HepG2 (cell line): ENCODE measurements at regions not wholly inside any gene's neighbourhood (a gene's known extent, or its start where the extent isn't known, plus 50 kb on each side); places are given as distances from the start of the nearest gene placed in this dataset.

Experiments
- ATAC-seq: fragments of 200-7000 bp; cut with Tn5 transposase; 3 replicates; pipeline ENCODE4 v1.9.1; 2020; ENCODE audit warnings: mild to moderate bottlenecking, moderate library complexity
- BruUV-seq: library from RNA; stranded (reverse); fragments of 400-500 nt; replicated peaks from 2 replicates; lab custom pipeline; 2021; lab: Mats Ljungman, UMichigan
- CTCF ChIA-PET: fragments of 300-600 bp; formaldehyde crosslinking; extraction: SDS; loops from one replicate; lab custom pipeline; 2021; ENCODE audit warnings: low total read pairs, inconsistent platforms, low intra/inter-chr PET ratio; lab: Yijun Ruan, JAX
- POLR2A ChIA-PET: fragments of 350-600 bp; sonication (Branson Sonifier 250); formaldehyde crosslinking; loops from one replicate; lab custom pipeline; 2020; ENCODE audit warnings: antibody characterized with exemption, inconsistent platforms; lab: Yijun Ruan, JAX
- DNase-seq: peaks from one replicate; pipeline ENCODE4 v3.0.0-alpha.2; 2015; ENCODE audit warnings: low spot score
- FAIRE-seq: peaks from 3 replicates; lab custom pipeline; 2011; peaks lifted over from hg19 to GRCh38; lab: Jason Lieb, UNC
- H2AFZ ChIP-seq: one replicate; pipeline ENCODE4 v1.6.1; 2011; ENCODE audit warnings: low read length, inconsistent platforms
- H3K27ac ChIP-seq: fragments of 300-600 bp; 3 replicates; pipeline ENCODE4 v1.8.0; 2011; ENCODE audit warnings: mixed run types, mild to moderate bottlenecking, mixed read lengths, low read length, inconsistent platforms; ENCODE audit not compliant: insufficient read depth; ENCODE audit errors: extremely low read length
- H3K27me3 ChIP-seq, 2 experiments: fragments of 200-600 bp in 1 of 2; 2 replicates in 1 of 2; 3 replicates in 1 of 2; pipeline versions ENCODE4 v1.6.0 to v1.8.0; 2011; ENCODE audit warnings: low read length in 2 of 2, mild to moderate bottlenecking in 2 of 2, moderate library complexity in 2 of 2, inconsistent platforms in 1 of 2; ENCODE audit not compliant: insufficient read depth in 2 of 2, control insufficient read depth in 1 of 2
- H3K36me3 ChIP-seq, 2 experiments: fragments of 200-600 bp in 1 of 2; replicated peaks in 1 of 2; 2 replicates in 1 of 2; 3 replicates in 1 of 2; pipeline versions ENCODE4 v1.5.1 to v1.8.0; 2011; ENCODE audit warnings: low read length in 2 of 2, inconsistent platforms in 1 of 2; ENCODE audit not compliant: insufficient read depth in 2 of 2, control insufficient read depth in 1 of 2
- H3K4me1 ChIP-seq: 2 replicates; pipeline ENCODE4 v1.5.1; 2012; ENCODE audit warnings: low read length, inconsistent platforms; ENCODE audit not compliant: insufficient read depth
- H3K4me2 ChIP-seq: 2 replicates; pipeline ENCODE4 v1.6.0; 2011; ENCODE audit warnings: low read depth, low read length, inconsistent platforms
- H3K4me3 ChIP-seq, 3 experiments: fragments of 200-600 bp in 1 of 3; sonication (generic), shearing (Covaris generic) in 1 of 3; replicated peaks in 1 of 3; 2 replicates each; pipeline ENCODE4 v1.5.1; 2011 to 2016; ENCODE audit warnings: low read length in 3 of 3, inconsistent platforms in 2 of 3, low read depth in 2 of 3, mild to moderate bottlenecking in 2 of 3, control low read depth in 1 of 3, mixed read lengths in 1 of 3; ENCODE audit not compliant: insufficient read depth in 1 of 3
- H3K79me2 ChIP-seq: one replicate; pipeline ENCODE4 v1.6.1; 2011; ENCODE audit warnings: low read length, inconsistent platforms; ENCODE audit not compliant: insufficient read depth
- H3K9ac ChIP-seq: 2 replicates; pipeline ENCODE4 v1.6.0; 2011; ENCODE audit warnings: mild to moderate bottlenecking, low read depth, low read length, inconsistent platforms; ENCODE audit not compliant: insufficient read depth
- H3K9me3 ChIP-seq: 2 replicates; pipeline ENCODE4 v1.5.1; 2012; ENCODE audit warnings: mild to moderate bottlenecking, low read length
- H4K20me1 ChIP-seq: 2 replicates; pipeline ENCODE4 v1.6.0; 2011; ENCODE audit warnings: inconsistent platforms, mild to moderate bottlenecking, low read length, moderate library complexity; ENCODE audit not compliant: insufficient read depth
- ATF4 ChIP-seq, 2 experiments: fragments of 450-650 bp in 1 of 2; sonication (generic) in 1 of 2; formaldehyde crosslinking; IDR thresholded peaks; 2 replicates each; pipeline versions ENCODE4 v1.5.0 to v1.8.0; 2020 to 2022; ENCODE audit warnings: mild to moderate bottlenecking in 1 of 2, missing genetic modification reagents in 1 of 2
- ATF7 ChIP-seq, 2 experiments: fragments of 450-650 bp in 1 of 2; sonication (generic) in 1 of 2; formaldehyde crosslinking in 1 of 2; IDR thresholded peaks; 2 replicates each; pipeline versions ENCODE4 v1.4.0 to v1.6.1; 2016 to 2020; ENCODE audit warnings: antibody characterized with exemption in 1 of 2, mild to moderate bottlenecking in 1 of 2, missing genetic modification reagents in 1 of 2
- BRD4 ChIP-seq: sonication (generic); formaldehyde crosslinking; IDR thresholded peaks from 2 replicates; pipeline ENCODE4 v1.4.0; 2020; ENCODE audit warnings: missing genetic modification reagents
- CC2D1A ChIP-seq: sonication (generic); formaldehyde crosslinking; IDR thresholded peaks from 2 replicates; pipeline ENCODE4 v1.8.1; 2023; ENCODE audit warnings: mild to moderate bottlenecking, missing genetic modification reagents
- FIP1L1 ChIP-seq: fragments of 200-400 bp; formaldehyde crosslinking; IDR thresholded peaks from 2 replicates; pipeline ENCODE4 v1.6.1; 2018; ENCODE audit warnings: low read depth, mild to moderate bottlenecking, low read length, moderate library complexity, borderline replicate concordance; ENCODE audit not compliant: insufficient read depth
- HHEX ChIP-seq: IDR thresholded peaks from 2 replicates; pipeline ENCODE4 v1.6.1; 2016; ENCODE audit warnings: control low read depth
- HMGA1 ChIP-seq: sonication (generic); formaldehyde crosslinking; conservative IDR thresholded peaks from 2 replicates; pipeline ENCODE4 v1.4.0; 2020; ENCODE audit warnings: missing genetic modification reagents
- HNF4A ChIP-seq: sonication (generic); formaldehyde crosslinking; IDR thresholded peaks from 2 replicates; pipeline ENCODE4 v1.4.0; 2020; ENCODE audit warnings: missing genetic modification reagents
- MATR3 ChIP-seq: sonication (generic); formaldehyde crosslinking; IDR thresholded peaks from 2 replicates; pipeline ENCODE4 v1.4.0; 2020; ENCODE audit warnings: missing genetic modification reagents
- PCBP1 ChIP-seq: fragments of 200-400 bp; formaldehyde crosslinking; IDR thresholded peaks from 2 replicates; pipeline ENCODE4 v1.6.1; 2017; ENCODE audit warnings: mild to moderate bottlenecking, low read depth, low read length, borderline replicate concordance
- THAP8 ChIP-seq: sonication (generic); formaldehyde crosslinking; IDR thresholded peaks from 2 replicates; pipeline ENCODE4 v1.5.1; 2020; ENCODE audit warnings: missing genetic modification reagents, mild to moderate bottlenecking, borderline replicate concordance
- TRIM24 ChIP-seq: sonication (generic); formaldehyde crosslinking; IDR thresholded peaks from 2 replicates; pipeline ENCODE4 v1.8.0; 2022; ENCODE audit warnings: mild to moderate bottlenecking, missing genetic modification reagents
- ZBTB8A ChIP-seq: sonication (generic); formaldehyde crosslinking; IDR thresholded peaks from 2 replicates; pipeline ENCODE4 v1.4.0; 2020; ENCODE audit warnings: mild to moderate bottlenecking, low read depth, missing genetic modification reagents, borderline replicate concordance
- ZNF207 ChIP-seq: fragments of 450-650 bp; IDR thresholded peaks from 2 replicates; pipeline ENCODE4 v1.6.1; 2016; ENCODE audit warnings: antibody characterized with exemption, borderline replicate concordance
- ZNF317 ChIP-seq: sonication (generic); formaldehyde crosslinking; IDR thresholded peaks from 2 replicates; pipeline ENCODE4 v1.5.0; 2020; ENCODE audit warnings: mild to moderate bottlenecking, missing genetic modification reagents
- ZNF775 ChIP-seq: sonication (generic); formaldehyde crosslinking; IDR thresholded peaks from 2 replicates; pipeline ENCODE4 v1.4.0; 2020; ENCODE audit warnings: missing genetic modification reagents, mild to moderate bottlenecking, moderate library complexity, borderline replicate concordance
- WGBS: methylation state at CpG from one replicate; pipeline ENCODE4 v1.1.6; 2017; ENCODE audit warnings: low lambda C conversion rate; 5-methylcytosine and 5-hydroxymethylcytosine counted together
- in situ Hi-C: cut with HindIII; loops from 2 replicates; pipeline ENCODE4 v1.10.0; 2017; ENCODE audit warnings: low pct_unique_long_range_greater_than_20kb; ENCODE audit not compliant: extremely low pct_ligation_motif_present
- intact Hi-C: fragments of 100-400 bp; cut with micrococcal nuclease; formaldehyde crosslinking; loops from one replicate; pipeline ENCODE4 v1.10.0; 2022; ENCODE audit not compliant: unreplicated experiment
- TF ChIP-seq, protein P1 (sequence below): sonication (generic); formaldehyde crosslinking; IDR thresholded peaks from 2 replicates; pipeline ENCODE4 v1.4.0; 2020; ENCODE audit warnings: mild to moderate bottlenecking, missing genetic modification reagents

DNA sequence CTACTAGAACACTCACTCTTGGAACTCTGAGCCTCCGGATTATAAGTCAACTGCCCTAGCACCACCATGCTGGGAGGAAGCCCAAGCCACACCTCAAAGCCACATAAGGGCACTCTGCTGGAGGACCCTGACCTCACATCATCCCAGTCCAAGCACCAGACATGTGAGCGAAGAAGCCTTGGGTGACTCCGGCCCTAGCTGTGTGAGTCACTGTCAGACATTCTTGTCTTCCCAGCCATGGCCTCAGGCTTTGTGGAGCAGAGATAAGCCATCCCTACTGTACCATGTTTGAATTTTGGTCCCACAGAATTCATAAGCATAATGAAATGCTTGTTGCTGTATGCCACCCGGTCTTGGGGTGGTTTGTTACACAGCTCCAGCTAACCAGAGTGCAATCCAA is 247.7 kb downstream of the SOD2 start (continued):
- TF ChIP-seq ZNF207: no peak
- TF ChIP-seq BRD4 (CRISPR knock-in tag): no peak
- TF ChIP-seq THAP8 (CRISPR knock-in tag): no peak
- TF ChIP-seq CC2D1A (CRISPR knock-in tag): no peak
- TF ChIP-seq ZBTB8A: no peak
- no peak for TF ChIP-seq ATF7 (IDR thresholded peaks at IDR 0.05)
- TF ChIP-seq ATF7 (CRISPR knock-in tag; IDR thresholded peaks at IDR 0.05): no peak
- TF ChIP-seq, all 625 proteins: peak for 0

- H3K4me2 ChIP-seq: no peak overlapping the region
- peaks cover 2 to 62% of the 10 kb centered on the region in 2 experiments; a peak in 3 of 5 replicates for H3K27me3 ChIP-seq
- ChIA-PET CTCF (no interaction called here), POLR2A (no interaction called here)
- no peaks in the 10 kb centered on the region for H3K36me3 ChIP-seq
- BruUV-seq: no TSS peak
- DNase-seq: no peak
- H2AFZ ChIP-seq: no peak overlapping the region
- no peaks in the 10 kb centered on the region for H3K4me1 ChIP-seq
- H3K4me3 ChIP-seq: no peak overlapping the region
- H3K27ac ChIP-seq: no peak overlapping the region
- no peak for FAIRE-seq
- 18% methylated on average over 8 of the region's 8 CpGs for WGBS
- no peak for ATAC-seq
- H4K20me1 ChIP-seq: no peaks in the 10 kb centered on the region
- no peaks in the 10 kb centered on the region for H3K79me2 ChIP-seq
- TF ChIP-seq HMGA1 (CRISPR knock-in tag): no peak
- TF ChIP-seq HHEX: no peak
- no peak for TF ChIP-seq ATF4 (CRISPR knock-in tag; IDR thresholded peaks at IDR 0.05)
- TF ChIP-seq HNF4A: no peak
- TF ChIP-seq MATR3 (CRISPR knock-in tag): no peak
- TF ChIP-seq, protein P1, sequence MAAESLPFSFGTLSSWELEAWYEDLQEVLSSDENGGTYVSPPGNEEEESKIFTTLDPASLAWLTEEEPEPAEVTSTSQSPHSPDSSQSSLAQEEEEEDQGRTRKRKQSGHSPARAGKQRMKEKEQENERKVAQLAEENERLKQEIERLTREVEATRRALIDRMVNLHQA (CRISPR knock-in tag): no peak
- TF ChIP-seq TRIM24: no peak
- TF ChIP-seq PCBP1: no peak
- TF ChIP-seq ZNF317 (CRISPR knock-in tag): no peak
- no peak for TF ChIP-seq THAP8 (CRISPR knock-in tag)
- TF ChIP-seq FIP1L1: no peak
- TF ChIP-seq ZNF775: no peak
- H3K9me3 ChIP-seq: no peaks in the 10 kb centered on the region
- intact Hi-C loops (no loop called here), in situ Hi-C loops (no loop called here)
- H3K9ac ChIP-seq: no peak overlapping the region
These were observed 248.8 kb downstream of the SOD2 start for GRCh38 chr6:159444056-159444760.
